IPS-NIHi7 (cell line): ENCODE measurements at regions not wholly inside any gene's neighbourhood (a gene's known extent, or its start where the extent isn't known, plus 50 kb on each side); places are given as distances from the start of the nearest gene placed in this dataset.

Experiments used
- DNase-seq: peaks from one replicate; pipeline ENCODE4 v3.0.0; 2012; ENCODE audit warnings: mixed read lengths; ENCODE audit errors: extremely low spot score

- DNase-seq: no peak
Observed at GRCh38 chr3:186411994-186412393, 50.0 kb upstream of the DGKG start.
